Neural progenitor cell (in vitro differentiated cells): ENCODE measurements at regions not wholly inside any gene's neighbourhood (a gene's known extent, or its start where the extent isn't known, plus 50 kb on each side); places are given as distances from the start of the nearest gene placed in this dataset.
A peak's percentile ranks its signal among the peaks of the same experiment; 100 is the strongest.

Experiments used
- DNase-seq: peaks from one replicate; pipeline ENCODE4 v3.0.0-alpha.2; 2016; ENCODE audit warnings: low spot score
- H2AFZ ChIP-seq: fragments of 200-600 bp; sonication (generic); replicated peaks from 2 replicates; pipeline ENCODE4 v1.6.1; 2016; ENCODE audit warnings: antibody characterized with exemption
- H3F3A ChIP-seq: fragments of 200-600 bp; sonication (generic); 2 replicates; pipeline ENCODE4 v1.6.1; 2016; ENCODE audit warnings: antibody characterized with exemption, low read depth
- H3K27ac ChIP-seq: fragments of 200-600 bp; sonication (generic); 2 replicates; pipeline ENCODE4 v1.5.1; 2016; ENCODE audit warnings: mild to moderate bottlenecking
- H3K27me3 ChIP-seq: fragments of 200-600 bp; sonication (generic); 2 replicates; pipeline ENCODE4 v1.6.1; 2016; ENCODE audit warnings: mild to moderate bottlenecking, moderate library complexity
- H3K36me3 ChIP-seq: fragments of 200-600 bp; sonication (generic); 2 replicates; pipeline ENCODE4 v1.5.1; 2016
- H3K4me1 ChIP-seq: fragments of 200-600 bp; sonication (generic); 2 replicates; pipeline ENCODE4 v1.6.1; 2016; ENCODE audit warnings: mixed run types
- H3K4me2 ChIP-seq: fragments of 200-600 bp; sonication (generic); 2 replicates; pipeline ENCODE4 v1.6.1; 2016
- H3K4me3 ChIP-seq: fragments of 200-600 bp; sonication (generic); 2 replicates; pipeline ENCODE4 v1.5.1; 2016
- H3K79me2 ChIP-seq: fragments of 200-600 bp; sonication (generic); 2 replicates; pipeline ENCODE4 v1.6.1; 2016; ENCODE audit warnings: low read depth
- H3K9ac ChIP-seq: fragments of 200-600 bp; sonication (generic); 2 replicates; pipeline ENCODE4 v1.6.1; 2016
- H3K9me3 ChIP-seq: fragments of 200-600 bp; sonication (generic); 2 replicates; pipeline ENCODE4 v1.5.1; 2016; ENCODE audit warnings: low read depth
- H4K20me1 ChIP-seq: fragments of 200-600 bp; sonication (generic); 2 replicates; pipeline ENCODE4 v1.6.1; 2016; ENCODE audit warnings: low read depth
- H3K27ac Mint-ChIP-seq: 3 replicates; pipeline ENCODE4 v1.8.0; 2021; ENCODE audit warnings: mixed read lengths
- H3K27me3 Mint-ChIP-seq: 2 replicates; pipeline ENCODE4 v1.8.0; 2022; ENCODE audit warnings: low read depth, mild to moderate bottlenecking, inconsistent platforms, moderate library complexity, mixed read lengths; ENCODE audit not compliant: insufficient read depth
- H3K36me3 Mint-ChIP-seq: 3 replicates; pipeline ENCODE4 v1.8.0; 2021; ENCODE audit warnings: mixed read lengths
- H3K4me1 Mint-ChIP-seq: 3 replicates; pipeline ENCODE4 v1.8.0; 2021; ENCODE audit warnings: mixed read lengths
- H3K4me3 Mint-ChIP-seq: 3 replicates; pipeline ENCODE4 v1.8.0; 2021; ENCODE audit warnings: mild to moderate bottlenecking, moderate library complexity, mixed read lengths
- H3K9me3 Mint-ChIP-seq: 3 replicates; pipeline ENCODE4 v1.8.0; 2020; ENCODE audit warnings: mixed read lengths
- EZH2 ChIP-seq: fragments of 200-600 bp; sonication (generic); IDR thresholded peaks from 2 replicates; pipeline ENCODE4 v1.6.1; 2017; ENCODE audit warnings: antibody characterized with exemption, mild to moderate bottlenecking, moderate library complexity
- EZH2phosphoT487 ChIP-seq: fragments of 200-600 bp; sonication (generic); IDR thresholded peaks from 2 replicates; pipeline ENCODE4 v1.6.1; 2017; ENCODE audit warnings: antibody characterized with exemption
- TF ChIP-seq, protein P1 (sequence below): fragments of 200-600 bp; sonication (generic); IDR thresholded peaks from 2 replicates; pipeline ENCODE4 v1.5.1; 2017; ENCODE audit warnings: antibody characterized with exemption, mild to moderate bottlenecking

GRCh38 chr17:34757611-34758010, 178.2 kb downstream of the TMEM132E start:
- Mint-ChIP-seq H3K4me1 (peaks cover 63% of the 10 kb centered on the region), H3K4me3 (peak overlapping the region; percentile 15), H3K27me3 (peaks cover 14% of the 10 kb centered on the region), H3K36me3 (no peaks in the 10 kb centered on the region), H3K9me3 (peaks cover 1% of the 10 kb centered on the region), H3K27ac (peak overlapping the region; percentile 93)
- H3K27ac ChIP-seq, result no peak overlapping the region
- no peaks in the 10 kb centered on the region for H3K9me3 ChIP-seq
- no peaks in the 10 kb centered on the region for H4K20me1 ChIP-seq
- no peak overlapping the region for H2AFZ ChIP-seq
- no peaks in the 10 kb centered on the region for H3K79me2 ChIP-seq
- no peaks in the 10 kb centered on the region for H3F3A ChIP-seq
- no peaks in the 10 kb centered on the region for H3K27me3 ChIP-seq
- H3K36me3 ChIP-seq, result no peaks in the 10 kb centered on the region
- DNase-seq, result no peak
- TF ChIP-seq, protein P1, sequence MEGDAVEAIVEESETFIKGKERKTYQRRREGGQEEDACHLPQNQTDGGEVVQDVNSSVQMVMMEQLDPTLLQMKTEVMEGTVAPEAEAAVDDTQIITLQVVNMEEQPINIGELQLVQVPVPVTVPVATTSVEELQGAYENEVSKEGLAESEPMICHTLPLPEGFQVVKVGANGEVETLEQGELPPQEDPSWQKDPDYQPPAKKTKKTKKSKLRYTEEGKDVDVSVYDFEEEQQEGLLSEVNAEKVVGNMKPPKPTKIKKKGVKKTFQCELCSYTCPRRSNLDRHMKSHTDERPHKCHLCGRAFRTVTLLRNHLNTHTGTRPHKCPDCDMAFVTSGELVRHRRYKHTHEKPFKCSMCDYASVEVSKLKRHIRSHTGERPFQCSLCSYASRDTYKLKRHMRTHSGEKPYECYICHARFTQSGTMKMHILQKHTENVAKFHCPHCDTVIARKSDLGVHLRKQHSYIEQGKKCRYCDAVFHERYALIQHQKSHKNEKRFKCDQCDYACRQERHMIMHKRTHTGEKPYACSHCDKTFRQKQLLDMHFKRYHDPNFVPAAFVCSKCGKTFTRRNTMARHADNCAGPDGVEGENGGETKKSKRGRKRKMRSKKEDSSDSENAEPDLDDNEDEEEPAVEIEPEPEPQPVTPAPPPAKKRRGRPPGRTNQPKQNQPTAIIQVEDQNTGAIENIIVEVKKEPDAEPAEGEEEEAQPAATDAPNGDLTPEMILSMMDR, result no peak
- TF ChIP-seq EZH2, result no peak
- TF ChIP-seq EZH2phosphoT487, result no peak
- H3K9ac ChIP-seq, result no peak overlapping the region
- H3K4me2 ChIP-seq, result no peak overlapping the region
- H3K4me1 ChIP-seq, result no peaks in the 10 kb centered on the region
- H3K4me3 ChIP-seq, result no peak overlapping the region

- no peaks in the 10 kb centered on the region for H3F3A ChIP-seq
- Mint-ChIP-seq H3K36me3 (no peaks in the 10 kb centered on the region), H3K4me3 (peak overlapping the region; percentile 15), H3K27me3 (peaks cover 14% of the 10 kb centered on the region), H3K4me1 (peaks cover 59% of the 10 kb centered on the region), H3K9me3 (peaks cover 2% of the 10 kb centered on the region), H3K27ac (peak overlapping the region; percentile 93)
- no peak overlapping the region for H3K27ac ChIP-seq
- DNase-seq, result no peak
- H3K27me3 ChIP-seq, result no peaks in the 10 kb centered on the region
- H2AFZ ChIP-seq, result no peak overlapping the region
- no peaks in the 10 kb centered on the region for H4K20me1 ChIP-seq
- TF ChIP-seq EZH2, result no peak
- TF ChIP-seq, protein P1, result no peak
- TF ChIP-seq EZH2phosphoT487, result no peak
- H3K36me3 ChIP-seq, result no peaks in the 10 kb centered on the region
- H3K4me2 ChIP-seq, result no peak overlapping the region
- no peaks in the 10 kb centered on the region for H3K4me1 ChIP-seq
- H3K9me3 ChIP-seq, result no peaks in the 10 kb centered on the region
- H3K79me2 ChIP-seq, result no peaks in the 10 kb centered on the region
- H3K4me3 ChIP-seq, result no peak overlapping the region
- H3K9ac ChIP-seq, result no peak overlapping the region
These were observed 177.7 kb downstream of the TMEM132E start for GRCh38 chr17:34757106-34757505.

- no peak for DNase-seq
- Mint-ChIP-seq H3K36me3 (no peaks in the 10 kb centered on the region), H3K4me3 (peak overlapping the region; percentile 70), H3K27ac (no peak overlapping the region), H3K4me1 (peaks cover 55% of the 10 kb centered on the region), H3K27me3 (peaks cover 12% of the 10 kb centered on the region), H3K9me3 (peaks cover 2% of the 10 kb centered on the region)
- H3K9ac ChIP-seq, result no peak overlapping the region
- H3K4me2 ChIP-seq, result no peak overlapping the region
- H4K20me1 ChIP-seq, result no peaks in the 10 kb centered on the region
- no peak overlapping the region for H2AFZ ChIP-seq
- TF ChIP-seq, protein P1, result no peak
- TF ChIP-seq EZH2 (no peak), EZH2phosphoT487 (no peak)
- H3K4me1 ChIP-seq, result no peaks in the 10 kb centered on the region
- no peak overlapping the region for H3K4me3 ChIP-seq
- no peaks in the 10 kb centered on the region for H3K79me2 ChIP-seq
- no peaks in the 10 kb centered on the region for H3F3A ChIP-seq
- no peaks in the 10 kb centered on the region for H3K27me3 ChIP-seq
- no peak overlapping the region for H3K27ac ChIP-seq
- H3K9me3 ChIP-seq, result no peaks in the 10 kb centered on the region
- H3K36me3 ChIP-seq, result no peaks in the 10 kb centered on the region
These were observed 177.2 kb downstream of the TMEM132E start for GRCh38 chr17:34756637-34757021.
